ENCODE measurements at regions not wholly inside any gene's neighbourhood (a gene's known extent, or its start where the extent isn't known, plus 50 kb on each side); places are given as distances from the start of the nearest gene placed in this dataset.

DNA sequence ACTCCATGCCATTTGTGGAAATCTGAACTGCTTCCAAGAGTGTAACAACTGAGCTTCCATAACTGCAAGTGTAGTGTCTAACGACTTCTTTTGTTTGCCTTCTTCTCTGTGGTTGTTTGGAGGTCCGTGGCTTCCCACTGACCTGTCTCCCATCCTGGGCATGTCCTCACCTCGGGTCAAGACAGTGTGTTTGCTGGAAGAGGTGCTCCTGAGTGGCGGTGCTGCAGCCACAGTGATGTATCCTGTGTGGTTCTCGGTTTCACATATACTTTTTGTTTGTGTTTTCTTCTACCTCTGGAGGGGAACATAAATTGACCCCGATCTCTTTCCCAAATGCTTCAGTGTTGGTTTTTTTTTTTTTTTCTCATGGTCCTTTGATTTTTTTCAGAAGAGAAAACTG lies 84.7 kb upstream of the NPVF start:
- H3K9me3 ChIP-seq = no peaks in the 10 kb centered on the region
- H3K27me3 ChIP-seq = no peaks in the 10 kb centered on the region
- H3K4me3 ChIP-seq = no peak overlapping the region
- TF ChIP-seq POLR2AphosphoS5 (IDR thresholded peaks at IDR 0.05) (no peak), POLR2A (IDR thresholded peaks at IDR 0.05; ENCODE audit: low read depth) (no peak), EP300 (IDR thresholded peaks at IDR 0.05) (no peak), CTCF (IDR thresholded peaks at IDR 0.05) (no peak)
- peaks cover 0 to 19% (median 12%) of the 10 kb centered on the region in 4 donors for H3K4me1 ChIP-seq
- H3K36me3 ChIP-seq = no peaks in the 10 kb centered on the region
- no peak overlapping the region for H3K27ac ChIP-seq (replicated peaks in 1 of 4)
- intact Hi-C loops (cut with DNase I) = no loop called here
- no peak for DNase-seq (ENCODE audit: extremely low spot score)
- 66% methylated on average over 6 of the region's 6 CpGs for WGBS

GRCh38 chr7:25313526-25313925 lies 85.2 kb upstream of the NPVF start:
- Histone ChIP-seq H3K27ac (replicated peaks in 1 of 4) (no peak overlapping the region), H3K4me1 (peaks cover 0 to 13% (median 9%) of the 10 kb centered on the region in 4 donors), H3K27me3 (no peaks in the 10 kb centered on the region), H3K36me3 (no peaks in the 10 kb centered on the region), H3K4me3 (no peak overlapping the region), H3K9me3 (no peaks in the 10 kb centered on the region)
- WGBS = 80% methylated on average over 1 of the region's 1 CpG
- no peak for DNase-seq (ENCODE audit: extremely low spot score)
- TF ChIP-seq POLR2AphosphoS5 (IDR thresholded peaks at IDR 0.05) (no peak), CTCF (IDR thresholded peaks at IDR 0.05) (no peak), POLR2A (IDR thresholded peaks at IDR 0.05; ENCODE audit: low read depth) (no peak), EP300 (IDR thresholded peaks at IDR 0.05) (no peak)
- intact Hi-C loops (cut with DNase I) = no loop called here

DNA sequence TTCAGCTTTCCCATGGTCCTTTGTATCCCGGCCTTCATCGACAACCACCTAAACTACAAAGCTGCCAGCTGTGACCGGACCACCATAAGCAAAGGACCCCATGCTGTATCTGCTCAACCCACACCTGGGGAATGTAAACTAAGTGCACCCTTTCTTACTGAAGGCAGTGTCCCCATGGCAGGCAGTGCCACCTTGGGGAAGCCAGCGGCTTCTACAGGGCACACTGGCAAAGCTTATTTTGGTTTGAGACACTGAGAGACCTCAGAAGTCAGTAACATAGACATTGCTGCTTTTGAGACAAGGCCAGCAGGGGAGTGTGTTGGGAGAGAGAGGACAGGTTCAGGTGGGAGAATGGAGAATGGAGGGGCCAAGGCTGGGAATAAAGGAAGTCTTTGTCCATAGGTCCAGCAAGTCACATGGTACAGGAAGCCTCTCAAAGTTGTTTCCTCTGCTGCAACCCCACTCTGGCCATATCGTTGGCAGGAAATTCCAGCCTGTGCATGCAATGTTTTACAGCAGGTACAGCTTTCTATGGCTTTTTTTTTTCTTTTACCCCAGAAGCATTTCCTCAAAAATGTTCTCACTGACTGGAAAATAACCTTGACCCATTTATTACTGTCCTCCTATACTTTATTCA lies 85.9 kb upstream of the NPVF start:
- intact Hi-C loops (cut with DNase I) = no loop called here
- no peak for DNase-seq (ENCODE audit: extremely low spot score)
- Histone ChIP-seq H3K27ac (replicated peaks in 1 of 4) (no peak overlapping the region), H3K4me1 (peaks cover 0 to 6% (median 3%) of the 10 kb centered on the region in 4 donors), H3K9me3 (no peaks in the 10 kb centered on the region), H3K4me3 (no peak overlapping the region), H3K27me3 (no peaks in the 10 kb centered on the region), H3K36me3 (no peaks in the 10 kb centered on the region)
- WGBS = 91% methylated on average over 5 of the region's 5 CpGs
- no peak for TF ChIP-seq EP300 (IDR thresholded peaks at IDR 0.05)
- TF ChIP-seq CTCF (IDR thresholded peaks at IDR 0.05) = no peak
- TF ChIP-seq POLR2AphosphoS5 (IDR thresholded peaks at IDR 0.05) = no peak
- no peak for TF ChIP-seq POLR2A (IDR thresholded peaks at IDR 0.05; ENCODE audit: low read depth)

- TF ChIP-seq EP300 (IDR thresholded peaks at IDR 0.05) = no peak
- no peak for TF ChIP-seq CTCF (IDR thresholded peaks at IDR 0.05)
- no peak for TF ChIP-seq POLR2AphosphoS5 (IDR thresholded peaks at IDR 0.05)
- no peak for TF ChIP-seq POLR2A (IDR thresholded peaks at IDR 0.05; ENCODE audit: low read depth)
- peaks cover 0 to 4% (median 0%) of the 10 kb centered on the region in 4 donors for H3K4me1 ChIP-seq
- H3K9me3 ChIP-seq = no peaks in the 10 kb centered on the region
- H3K4me3 ChIP-seq = no peak overlapping the region
- H3K36me3 ChIP-seq = no peaks in the 10 kb centered on the region
- intact Hi-C loops (cut with DNase I) = no loop called here
- DNase-seq (ENCODE audit: extremely low spot score) = no peak
- WGBS = 85% methylated on average over 10 of the region's 10 CpGs
- H3K27me3 ChIP-seq = no peaks in the 10 kb centered on the region
- no peak overlapping the region for H3K27ac ChIP-seq (replicated peaks in 1 of 4)
Measured at GRCh38 chr7:25314731-25315267, 86.5 kb upstream of the NPVF start.

GRCh38 chr7:25316366-25316765 lies 88.1 kb upstream of the NPVF start:
- 94% methylated on average over 2 of the region's 2 CpGs for WGBS
- Histone ChIP-seq H3K27ac (replicated peaks in 1 of 4) (no peak overlapping the region), H3K9me3 (no peaks in the 10 kb centered on the region), H3K27me3 (no peaks in the 10 kb centered on the region), H3K36me3 (no peaks in the 10 kb centered on the region), H3K4me3 (no peak overlapping the region), H3K4me1 (no peaks in the 10 kb centered on the region)
- TF ChIP-seq POLR2A (IDR thresholded peaks at IDR 0.05; ENCODE audit: low read depth) (no peak), POLR2AphosphoS5 (IDR thresholded peaks at IDR 0.05) (no peak), CTCF (IDR thresholded peaks at IDR 0.05) (no peak), EP300 (IDR thresholded peaks at IDR 0.05) (no peak)
- intact Hi-C loops (cut with DNase I) = no loop called here
- no peak for DNase-seq (ENCODE audit: extremely low spot score)
